ENCODE measurements at regions not wholly inside any gene's neighbourhood (a gene's known extent, or its start where the extent isn't known, plus 50 kb on each side); places are given as distances from the start of the nearest gene placed in this dataset.
"Not testable (repeated sequence)": the region's sequence is repeated elsewhere in the genome, so short reads cannot be mapped to it uniquely, and the experiment has no call there.

DNA sequence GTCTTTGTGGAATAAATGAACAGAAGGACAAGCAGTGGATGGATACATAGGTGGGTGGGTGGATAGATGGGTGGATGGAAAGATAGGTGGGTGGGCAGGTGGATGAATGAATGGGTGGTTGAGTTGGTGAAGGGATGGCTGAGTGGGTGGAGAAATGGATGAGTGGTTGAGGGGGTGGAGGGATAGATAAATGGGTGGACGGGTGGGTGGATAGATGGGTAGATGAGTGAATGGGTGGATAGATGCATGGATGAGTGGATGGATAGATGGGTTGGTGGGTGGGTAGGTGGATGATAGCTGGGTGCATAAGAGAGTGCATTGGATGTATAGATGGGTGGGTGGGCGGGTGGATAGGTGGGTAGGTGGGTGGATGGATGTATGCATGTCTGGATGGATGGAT, 63.5 kb downstream of the UNC93B1 start:
- not testable (repeated sequence) for H3K36me3 Mint-ChIP-seq (ENCODE audit: low read depth); H3K27ac Mint-ChIP-seq

DNA sequence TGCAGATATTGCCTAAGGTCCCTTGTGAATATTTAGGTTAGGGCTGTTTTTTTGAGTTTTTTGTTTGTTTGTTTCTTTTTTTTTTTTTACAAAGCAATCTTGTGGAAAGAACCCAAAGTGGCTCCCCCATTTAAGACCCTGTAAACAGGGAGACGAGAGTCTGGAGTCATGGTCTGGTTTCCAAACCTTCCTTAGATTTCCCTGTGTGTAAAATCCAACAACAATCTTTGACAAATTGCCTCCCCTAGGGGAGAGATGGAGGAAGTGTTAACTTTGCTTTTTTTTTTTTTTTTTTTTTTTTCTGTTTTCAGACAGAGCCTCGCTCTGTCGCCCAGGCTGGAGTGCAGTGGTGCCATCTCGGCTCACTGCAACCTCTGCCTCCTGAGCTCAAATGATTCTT, 64.9 kb downstream of the UNC93B1 start:
- not testable (repeated sequence) for H3K9me3 Mint-ChIP-seq; H3K36me3 Mint-ChIP-seq (ENCODE audit: low read depth); H3K4me3 Mint-ChIP-seq; H3K4me1 Mint-ChIP-seq (ENCODE audit: low read depth); H3K27me3 Mint-ChIP-seq (ENCODE audit: low read depth); H3K27ac Mint-ChIP-seq

More for the DNA sequence above, 63.5 kb downstream of the UNC93B1 start:
- not testable (repeated sequence) for H3K4me3 Mint-ChIP-seq; H3K4me1 Mint-ChIP-seq (ENCODE audit: low read depth); H3K9me3 Mint-ChIP-seq; H3K27me3 Mint-ChIP-seq (ENCODE audit: low read depth)

DNA sequence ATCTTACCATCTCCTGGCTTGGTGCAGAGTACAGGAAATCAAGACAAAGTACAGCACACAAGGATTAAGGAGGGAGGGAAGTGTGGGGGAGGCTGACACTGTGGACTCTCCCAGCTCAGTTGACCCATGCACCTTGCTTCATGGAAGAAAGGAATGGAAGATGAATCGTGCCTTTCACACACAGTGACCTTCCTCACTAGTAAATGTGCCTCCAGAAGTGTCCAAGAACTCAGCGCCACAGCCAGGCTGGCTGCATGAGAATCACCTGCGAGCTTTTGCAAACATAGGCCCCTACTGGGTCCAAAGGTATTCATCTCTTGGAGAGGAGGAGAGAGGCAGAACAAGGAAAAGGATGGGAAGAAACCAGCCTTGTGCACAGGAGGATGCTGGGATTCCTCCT, 65.5 kb downstream of the UNC93B1 start:
- not testable (repeated sequence) for H3K4me3 Mint-ChIP-seq; H3K36me3 Mint-ChIP-seq (ENCODE audit: low read depth); H3K27ac Mint-ChIP-seq; H3K27me3 Mint-ChIP-seq (ENCODE audit: low read depth); H3K9me3 Mint-ChIP-seq; H3K4me1 Mint-ChIP-seq (ENCODE audit: low read depth)

DNA sequence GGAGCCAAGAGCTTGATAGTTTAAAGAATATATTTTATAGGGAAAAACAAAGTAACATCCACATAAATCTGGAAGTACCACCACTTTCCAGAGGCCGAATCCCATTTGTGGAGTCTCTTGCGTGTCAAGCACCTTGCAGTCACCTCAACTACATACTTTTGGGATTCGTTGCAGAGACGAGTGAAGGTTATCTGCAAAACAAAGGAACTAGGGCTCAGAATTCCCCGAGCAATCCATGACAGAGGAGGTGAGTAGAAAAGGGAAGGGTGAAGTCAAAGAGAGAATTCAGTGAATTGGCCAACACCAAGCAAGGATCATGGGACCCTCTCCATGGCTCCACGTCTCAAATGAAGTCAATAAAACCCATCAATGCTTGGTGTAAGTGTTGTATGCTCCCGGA, 80.3 kb downstream of the UNC93B1 start:
- Mint-ChIP-seq H3K4me1 (ENCODE audit: low read depth) (peaks cover 11% of the 10 kb centered on the region), H3K27me3 (ENCODE audit: low read depth) (peaks cover 21% of the 10 kb centered on the region)
- H3K27ac Mint-ChIP-seq; H3K9me3 Mint-ChIP-seq; H3K36me3 Mint-ChIP-seq (ENCODE audit: low read depth); H3K4me3 Mint-ChIP-seq: not testable (repeated sequence)

DNA sequence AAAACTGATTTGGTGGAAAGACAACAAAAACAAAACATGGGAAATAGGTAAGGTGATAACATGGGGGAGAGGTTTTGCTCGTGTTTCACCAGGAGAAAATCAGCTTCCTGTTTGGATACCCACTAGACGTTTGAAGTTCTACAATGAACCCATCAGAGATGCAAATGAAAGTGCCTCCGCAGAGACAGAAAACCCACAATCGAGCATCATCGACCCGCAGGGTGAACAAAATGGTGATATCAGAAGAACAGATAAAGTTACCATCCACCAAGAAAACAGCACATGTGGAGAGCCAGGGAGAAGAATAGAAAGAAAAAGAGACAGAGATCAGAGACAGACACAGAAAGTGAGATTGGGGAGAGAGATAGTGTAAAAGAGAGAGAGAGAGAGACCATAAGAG, 83.4 kb downstream of the UNC93B1 start:
- H3K4me1 Mint-ChIP-seq (ENCODE audit: low read depth) = peaks cover 11% of the 10 kb centered on the region
- H3K36me3 Mint-ChIP-seq (ENCODE audit: low read depth); H3K9me3 Mint-ChIP-seq: not testable (repeated sequence)
- peak overlapping the region; percentile 66 for H3K4me3 Mint-ChIP-seq
- H3K27ac Mint-ChIP-seq = peak overlapping the region; percentile 33
- H3K27me3 Mint-ChIP-seq (ENCODE audit: low read depth) = peaks cover 15% of the 10 kb centered on the region

DNA sequence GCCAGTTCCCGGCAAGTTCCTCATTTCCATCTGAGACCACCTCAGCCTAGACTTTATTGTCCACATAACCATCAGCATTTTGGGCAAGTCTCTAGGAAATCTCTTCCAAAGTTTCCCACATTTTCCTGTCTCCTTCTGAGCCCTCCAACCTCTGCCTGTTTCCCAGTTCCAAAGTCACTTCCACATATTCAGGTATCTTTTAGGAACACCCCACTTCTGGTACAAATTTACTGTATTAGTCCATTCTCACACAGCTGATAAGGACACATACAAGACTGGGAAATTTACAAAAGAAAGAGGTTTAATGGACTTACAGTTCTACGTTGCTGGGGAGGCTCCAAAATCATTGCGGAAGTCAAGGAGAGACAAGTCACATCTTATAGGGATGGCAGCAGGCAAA, 91.7 kb downstream of the UNC93B1 start:
- not testable (repeated sequence) for H3K27me3 Mint-ChIP-seq (ENCODE audit: low read depth); H3K4me1 Mint-ChIP-seq (ENCODE audit: low read depth); H3K36me3 Mint-ChIP-seq (ENCODE audit: low read depth); H3K27ac Mint-ChIP-seq; H3K4me3 Mint-ChIP-seq; H3K9me3 Mint-ChIP-seq

DNA sequence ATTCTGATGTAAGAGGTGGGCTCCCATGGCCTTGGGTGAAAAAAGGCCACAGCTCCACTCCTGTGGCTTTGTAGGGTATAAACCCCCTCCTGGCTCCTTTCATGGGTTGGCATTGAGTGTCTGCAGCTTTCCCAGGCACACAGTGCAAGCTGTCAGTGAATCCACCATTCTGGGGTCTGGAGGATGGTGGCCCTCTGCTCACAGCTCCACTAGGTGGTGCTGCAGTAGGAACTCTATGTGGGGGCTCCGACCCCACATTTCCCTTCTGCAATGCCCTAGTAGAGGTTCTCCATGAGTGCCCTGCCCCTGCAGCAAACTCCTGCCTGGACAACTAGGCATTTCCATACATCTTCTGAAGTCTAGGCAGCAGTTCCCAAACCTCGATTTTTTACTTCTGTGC, 92.7 kb downstream of the UNC93B1 start:
- H3K4me3 Mint-ChIP-seq; H3K27me3 Mint-ChIP-seq (ENCODE audit: low read depth); H3K4me1 Mint-ChIP-seq (ENCODE audit: low read depth); H3K27ac Mint-ChIP-seq; H3K36me3 Mint-ChIP-seq (ENCODE audit: low read depth); H3K9me3 Mint-ChIP-seq: not testable (repeated sequence)

DNA sequence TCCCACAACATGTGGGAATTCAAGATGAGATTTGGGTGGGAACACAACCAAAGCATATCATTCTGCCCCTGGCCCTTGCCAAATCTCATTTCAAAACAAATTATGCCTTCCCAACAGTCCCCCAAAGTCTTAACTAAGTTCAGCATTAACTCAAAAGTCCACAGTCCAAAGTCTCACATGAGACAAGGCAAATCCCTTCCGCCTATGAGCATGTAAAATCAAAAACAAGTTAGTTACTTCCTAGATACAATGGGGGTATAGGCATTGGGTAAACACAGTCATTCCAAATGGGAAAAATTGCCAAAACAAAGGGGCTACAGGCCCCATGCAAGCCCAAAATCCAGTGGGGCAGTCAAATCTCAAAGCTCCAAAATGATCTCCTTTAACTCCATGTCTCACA, 93.1 kb downstream of the UNC93B1 start:
- not testable (repeated sequence) for H3K4me3 Mint-ChIP-seq; H3K27ac Mint-ChIP-seq; H3K27me3 Mint-ChIP-seq (ENCODE audit: low read depth); H3K4me1 Mint-ChIP-seq (ENCODE audit: low read depth); H3K9me3 Mint-ChIP-seq; H3K36me3 Mint-ChIP-seq (ENCODE audit: low read depth)

DNA sequence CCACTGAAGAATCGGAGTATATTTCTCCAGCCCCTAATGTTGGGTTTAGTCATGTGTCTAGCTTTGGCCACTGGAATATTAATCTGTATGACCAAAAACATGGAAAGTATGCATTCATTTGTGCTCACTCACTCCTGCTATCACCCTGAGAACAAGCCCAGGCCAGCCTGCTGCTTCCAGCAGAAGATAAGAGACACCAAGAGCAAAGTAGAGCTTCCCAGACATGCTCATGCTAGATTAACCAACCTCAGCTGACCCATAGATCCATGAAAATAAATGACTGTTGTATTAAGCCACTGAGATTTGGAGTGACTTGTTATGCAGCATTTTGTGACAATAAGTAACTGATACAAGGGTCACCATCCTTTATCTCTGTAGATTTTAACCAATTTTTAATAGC, 96.9 kb downstream of the UNC93B1 start:
- not testable (repeated sequence) for H3K27me3 Mint-ChIP-seq (ENCODE audit: low read depth); H3K36me3 Mint-ChIP-seq (ENCODE audit: low read depth); H3K27ac Mint-ChIP-seq; H3K9me3 Mint-ChIP-seq; H3K4me3 Mint-ChIP-seq; H3K4me1 Mint-ChIP-seq (ENCODE audit: low read depth)

DNA sequence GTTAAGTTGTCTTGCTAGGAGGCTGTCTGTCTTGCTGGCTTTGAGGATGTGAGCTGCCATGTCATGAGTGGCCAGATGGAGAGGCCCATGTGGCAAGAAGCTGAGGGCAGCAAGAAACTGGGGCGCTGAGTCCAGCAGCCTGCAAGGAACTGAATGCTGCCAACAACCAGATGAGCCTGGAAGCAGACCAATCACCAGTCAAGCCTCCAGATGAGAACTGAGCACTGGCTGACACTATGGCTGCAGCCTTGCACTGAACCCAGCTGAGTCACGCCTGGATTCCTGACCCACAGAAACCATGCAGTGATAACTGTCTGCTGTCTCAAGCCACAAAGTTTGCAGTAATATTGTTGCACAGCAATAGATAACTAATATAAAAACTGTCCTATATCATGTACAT, 104.4 kb downstream of the UNC93B1 start:
- not testable (repeated sequence) for H3K27ac Mint-ChIP-seq

DNA sequence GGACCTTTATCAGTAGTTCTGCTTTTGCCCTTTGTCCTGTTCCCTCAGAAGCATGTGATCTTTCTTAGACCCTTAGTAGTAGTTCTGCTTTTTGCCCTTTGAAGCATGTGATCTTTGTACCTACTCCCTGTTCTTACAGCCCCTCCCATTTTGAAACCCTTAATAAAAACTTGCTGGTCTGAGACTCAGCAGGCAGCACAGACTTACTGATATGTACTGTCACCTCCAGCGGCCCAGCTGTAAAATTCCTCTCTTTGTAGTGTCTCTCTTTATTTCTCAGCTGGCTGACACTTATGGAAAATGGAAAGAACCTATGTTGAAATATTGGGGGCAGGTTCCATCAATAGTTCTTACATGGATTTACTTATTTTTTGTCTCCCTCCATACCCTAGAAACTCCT, 110.4 kb downstream of the UNC93B1 start:
- H3K36me3 Mint-ChIP-seq (ENCODE audit: low read depth); H3K27me3 Mint-ChIP-seq (ENCODE audit: low read depth); H3K27ac Mint-ChIP-seq; H3K9me3 Mint-ChIP-seq; H3K4me3 Mint-ChIP-seq; H3K4me1 Mint-ChIP-seq (ENCODE audit: low read depth): not testable (repeated sequence)

More for the DNA sequence above, 104.4 kb downstream of the UNC93B1 start:
- not testable (repeated sequence) for H3K27me3 Mint-ChIP-seq (ENCODE audit: low read depth); H3K36me3 Mint-ChIP-seq (ENCODE audit: low read depth); H3K4me3 Mint-ChIP-seq; H3K4me1 Mint-ChIP-seq (ENCODE audit: low read depth); H3K9me3 Mint-ChIP-seq

DNA sequence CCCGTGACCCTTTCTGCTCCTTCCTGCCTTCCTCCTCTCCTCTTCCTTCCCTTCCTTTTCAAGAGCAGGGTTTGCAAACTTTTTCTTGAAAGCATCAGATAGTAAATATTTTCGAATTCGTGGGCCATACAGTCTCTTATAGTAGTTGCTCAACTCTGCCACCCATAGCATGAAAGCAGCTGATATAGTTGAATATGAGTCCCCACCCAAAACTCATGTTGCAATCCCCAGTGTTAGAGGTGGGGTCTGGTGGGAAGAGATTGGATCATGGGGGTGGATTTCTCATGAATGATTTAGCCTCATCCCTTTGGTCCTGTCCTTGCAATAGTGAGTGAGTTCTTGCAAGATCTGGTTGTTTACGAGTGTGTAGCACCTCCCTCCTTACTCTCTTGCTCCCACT, 114.3 kb downstream of the UNC93B1 start:
- not testable (repeated sequence) for H3K36me3 Mint-ChIP-seq (ENCODE audit: low read depth); H3K9me3 Mint-ChIP-seq; H3K27ac Mint-ChIP-seq; H3K4me3 Mint-ChIP-seq; H3K27me3 Mint-ChIP-seq (ENCODE audit: low read depth); H3K4me1 Mint-ChIP-seq (ENCODE audit: low read depth)

DNA sequence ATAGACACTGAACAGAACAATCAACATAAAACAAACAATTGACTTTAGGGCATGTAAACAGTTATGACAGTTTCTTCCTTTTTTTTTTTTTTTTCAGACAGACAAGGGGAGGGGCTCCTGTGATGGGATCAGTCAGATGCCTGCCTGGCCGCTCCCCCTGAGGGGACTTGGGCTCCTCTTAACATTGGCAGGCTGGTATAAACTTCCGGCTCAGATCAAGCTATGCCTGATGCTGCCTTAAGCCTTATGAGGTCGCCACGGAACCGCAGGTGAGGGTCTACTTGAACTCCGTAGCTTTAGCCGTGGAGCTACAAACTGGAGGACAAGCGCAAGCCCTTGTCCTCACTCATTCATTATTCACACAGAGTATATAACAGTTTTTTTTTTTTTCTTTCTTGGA, 115.8 kb downstream of the UNC93B1 start:
- H3K4me3 Mint-ChIP-seq; H3K27ac Mint-ChIP-seq; H3K27me3 Mint-ChIP-seq (ENCODE audit: low read depth); H3K36me3 Mint-ChIP-seq (ENCODE audit: low read depth); H3K9me3 Mint-ChIP-seq: not testable (repeated sequence)
- H3K4me1 Mint-ChIP-seq (ENCODE audit: low read depth) = peaks cover 18% of the 10 kb centered on the region

DNA sequence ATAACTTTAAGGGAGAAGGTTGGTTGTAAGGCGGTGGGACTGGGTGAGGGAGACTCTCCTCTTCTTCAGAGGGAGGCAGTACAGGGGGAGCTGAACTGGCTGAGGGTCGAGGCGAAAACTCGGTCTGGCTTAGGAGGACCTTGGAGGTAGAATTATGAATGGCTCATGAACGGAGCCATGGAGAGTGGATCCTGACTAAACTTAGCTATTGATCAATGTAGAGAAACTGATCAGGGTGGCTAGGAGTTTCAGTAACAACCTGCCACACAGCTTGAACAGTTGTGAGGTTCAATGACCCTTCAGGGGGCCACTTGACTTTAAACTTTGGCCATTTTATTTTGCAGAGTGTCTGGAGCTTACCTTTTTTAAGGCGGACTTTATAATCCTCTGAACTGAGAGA, 117.2 kb downstream of the UNC93B1 start:
- not testable (repeated sequence) for H3K27ac Mint-ChIP-seq; H3K4me3 Mint-ChIP-seq; H3K9me3 Mint-ChIP-seq; H3K36me3 Mint-ChIP-seq (ENCODE audit: low read depth); H3K27me3 Mint-ChIP-seq (ENCODE audit: low read depth)
- H3K4me1 Mint-ChIP-seq (ENCODE audit: low read depth) = peaks cover 18% of the 10 kb centered on the region

DNA sequence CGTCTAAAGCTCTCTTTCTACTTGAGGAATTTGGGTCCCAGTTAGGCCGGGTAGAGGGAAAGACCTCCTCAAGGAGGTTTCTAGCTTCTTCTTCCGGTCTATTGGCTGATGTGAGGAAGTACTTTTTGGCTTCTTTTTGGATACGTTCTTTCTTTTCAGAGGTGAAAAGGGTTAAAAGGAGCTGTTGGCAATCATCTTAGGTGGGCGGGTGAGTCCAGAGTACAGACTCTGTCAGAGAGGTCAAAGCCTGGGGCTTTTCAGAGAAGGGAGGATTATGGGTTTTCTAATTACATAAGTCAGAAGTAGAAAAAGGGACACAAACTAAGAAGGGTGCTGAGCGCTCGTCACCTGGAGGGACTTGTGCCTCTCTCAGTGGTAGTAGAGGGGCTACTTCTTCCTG, 117.7 kb downstream of the UNC93B1 start:
- H3K27ac Mint-ChIP-seq = not testable (repeated sequence)
- peak overlapping the region; percentile 25 for H3K4me3 Mint-ChIP-seq

DNA sequence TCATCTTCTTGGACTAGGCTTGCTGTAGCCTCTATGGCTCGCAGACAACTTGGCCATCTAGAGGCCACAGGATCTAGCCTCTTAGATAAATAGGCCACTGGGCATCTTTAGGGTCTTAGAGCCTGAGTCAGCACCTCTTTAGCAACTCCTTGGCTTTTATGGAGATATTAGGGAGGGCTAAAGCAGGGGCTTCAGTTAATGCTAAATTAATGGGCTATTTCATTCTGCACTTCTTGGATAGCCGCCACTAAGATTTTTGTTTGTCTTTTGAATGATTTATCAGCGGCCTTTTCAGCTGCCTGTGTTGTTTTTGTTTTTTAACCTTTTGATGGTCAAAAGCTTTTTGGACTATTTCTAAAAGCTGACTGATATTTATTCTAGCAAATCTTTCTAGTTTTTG, 118.3 kb downstream of the UNC93B1 start:
- peaks cover 18% of the 10 kb centered on the region for H3K4me1 Mint-ChIP-seq (ENCODE audit: low read depth)
- not testable (repeated sequence) for H3K27ac Mint-ChIP-seq; H3K4me3 Mint-ChIP-seq; H3K9me3 Mint-ChIP-seq; H3K27me3 Mint-ChIP-seq (ENCODE audit: low read depth); H3K36me3 Mint-ChIP-seq (ENCODE audit: low read depth)

More for the DNA sequence above, 117.7 kb downstream of the UNC93B1 start:
- H3K27me3 Mint-ChIP-seq (ENCODE audit: low read depth); H3K9me3 Mint-ChIP-seq; H3K36me3 Mint-ChIP-seq (ENCODE audit: low read depth): not testable (repeated sequence)
- H3K4me1 Mint-ChIP-seq (ENCODE audit: low read depth) = peaks cover 18% of the 10 kb centered on the region
